T-cell (primary cell): ENCODE measurements at regions not wholly inside any gene's neighbourhood (a gene's known extent, or its start where the extent isn't known, plus 50 kb on each side); places are given as distances from the start of the nearest gene placed in this dataset.
"Not testable (repeated sequence)": the region's sequence is repeated elsewhere in the genome, so short reads cannot be mapped to it uniquely, and the experiment has no call there.

Source experiments
- ATAC-seq, 4 experiments: fragments of 200-7000 bp in 3 of 4; fragments of 150-1000 bp in 1 of 4; cut with Tn5 transposase; replicated peaks in 1 of 4; 1 replicate in 3 of 4; 2 replicates in 1 of 4; pipeline ENCODE4 v1.10.0; 2021; ENCODE audit warnings: moderate library complexity in 3 of 4, mild to moderate bottlenecking in 2 of 4, moderate number of reproducible peaks in 1 of 4
- CTCF ChIA-PET, 2 donors: fragments of 300-600 bp; sonication (Branson Sonifier 250); formaldehyde crosslinking; loops; one replicate each; lab custom pipeline; 2022; ENCODE audit warnings: antibody characterized with exemption in 2 of 2; lab: Charles Lee
- POLR2A ChIA-PET, 2 donors: fragments of 300-600 bp; sonication (Branson Sonifier 250); formaldehyde crosslinking; loops; one replicate each; lab custom pipeline; 2022; ENCODE audit warnings: antibody characterized with exemption in 2 of 2; lab: Charles Lee
- DNase-seq, 35 experiments: peaks; one replicate each; pipeline versions ENCODE4 v3.0.0 to v3.0.0-alpha.2; 2013 to 2023
- H3K27ac ChIP-seq: one replicate; pipeline ENCODE4 v1.5.1; 2013; ENCODE audit warnings: low read length
- H3K27me3 ChIP-seq, 2 experiments: replicated peaks in 1 of 2; 1 replicate in 1 of 2; 2 replicates in 1 of 2; pipeline versions ENCODE4 v1.6.1 to v1.7.0; 2013; ENCODE audit warnings: low read length in 1 of 2, mixed read lengths in 1 of 2; ENCODE audit not compliant: control insufficient read depth in 2 of 2, insufficient read depth in 2 of 2; ENCODE audit errors: extremely low read depth in 1 of 2
- H3K36me3 ChIP-seq, 2 donors: 1 replicate in 1 of 2; 2 replicates in 1 of 2; pipeline versions ENCODE4 v1.6.1 to v1.7.0; 2013; ENCODE audit warnings: low read length in 1 of 2; ENCODE audit not compliant: control insufficient read depth in 2 of 2, insufficient read depth in 1 of 2; ENCODE audit errors: extremely low read depth in 1 of 2
- H3K4me1 ChIP-seq, 2 experiments: 1 replicate in 1 of 2; 2 replicates in 1 of 2; pipeline versions ENCODE4 v1.6.1 to v1.7.0; 2013; ENCODE audit warnings: low read length in 2 of 2, mixed read lengths in 1 of 2; ENCODE audit not compliant: insufficient read depth in 2 of 2, control insufficient read depth in 1 of 2; ENCODE audit errors: extremely low read depth in 1 of 2
- H3K4me3 ChIP-seq, 2 donors: 1 replicate in 1 of 2; 2 replicates in 1 of 2; pipeline versions ENCODE4 v1.5.1 to v1.7.0; 2013; ENCODE audit warnings: mild to moderate bottlenecking in 2 of 2, low read length in 1 of 2, moderate library complexity in 1 of 2; ENCODE audit not compliant: control insufficient read depth in 1 of 2; ENCODE audit errors: extremely low read depth in 1 of 2
- H3K9me3 ChIP-seq: 2 replicates; pipeline ENCODE4 v1.7.0; 2013
- H3K27ac Mint-ChIP-seq, 2 donors: one replicate each; pipeline ENCODE4 v1.8.0; 2020 to 2021; ENCODE audit warnings: mild to moderate bottlenecking in 2 of 2, mixed read lengths in 2 of 2
- H3K27me3 Mint-ChIP-seq, 2 donors: one replicate each; pipeline ENCODE4 v1.8.0; 2021 to 2022; ENCODE audit warnings: mixed read lengths in 2 of 2
- H3K36me3 Mint-ChIP-seq: one replicate; pipeline ENCODE4 v1.8.0; 2021; ENCODE audit warnings: mixed read lengths
- H3K4me1 Mint-ChIP-seq, 3 donors: one replicate each; pipeline ENCODE4 v1.8.0; 2020 to 2022; ENCODE audit warnings: mixed read lengths in 3 of 3, mild to moderate bottlenecking in 1 of 3
- H3K4me3 Mint-ChIP-seq, 3 donors: one replicate each; pipeline ENCODE4 v1.8.0; 2020 to 2022; ENCODE audit warnings: mild to moderate bottlenecking in 3 of 3, mixed read lengths in 3 of 3, moderate library complexity in 3 of 3
- H3K9me3 Mint-ChIP-seq, 3 donors: one replicate each; pipeline ENCODE4 v1.8.0; 2020 to 2022; ENCODE audit warnings: mixed read lengths in 3 of 3
- WGBS: methylation state at CpG from one replicate; pipeline ENCODE4 v1.1.5; 2013; ENCODE audit warnings: missing lambda C conversion rate; ENCODE audit not compliant: insufficient coverage; 5-methylcytosine and 5-hydroxymethylcytosine counted together

- H3K9me3 Mint-ChIP-seq, result peaks cover 5 to 11% (median 11%) of the 10 kb centered on the region in 3 donors
- POLR2A ChIA-PET, result not testable (repeated sequence)
Measured at GRCh38 chr6:57998858-57999619, 681.6 kb downstream of the PRIM2 start.

GRCh38 chr6:58000233-58000632, 682.8 kb downstream of the PRIM2 start:
- H3K36me3 ChIP-seq, H3K4me1 Mint-ChIP-seq, H3K4me3 ChIP-seq, POLR2A ChIA-PET, H3K27ac ChIP-seq, H3K27ac Mint-ChIP-seq, H3K9me3 ChIP-seq, H3K36me3 Mint-ChIP-seq, H3K4me1 ChIP-seq, ATAC-seq, CTCF ChIA-PET, DNase-seq, H3K27me3 ChIP-seq, H3K4me3 Mint-ChIP-seq: not testable (repeated sequence)
- WGBS, result 63% methylated on average over 3 of the region's 6 CpGs
- H3K27me3 Mint-ChIP-seq, result peaks cover 11 to 16% of the 10 kb centered on the region in 2 donors
- peaks cover 6 to 14% (median 11%) of the 10 kb centered on the region in 3 donors for H3K9me3 Mint-ChIP-seq

More at GRCh38 chr6:57998858-57999619, 681.6 kb downstream of the PRIM2 start:
- H3K27ac Mint-ChIP-seq, H3K36me3 ChIP-seq, H3K4me1 Mint-ChIP-seq, H3K9me3 ChIP-seq, H3K4me3 Mint-ChIP-seq, DNase-seq, H3K4me3 ChIP-seq, H3K27me3 ChIP-seq, CTCF ChIA-PET, H3K27ac ChIP-seq, H3K36me3 Mint-ChIP-seq, H3K4me1 ChIP-seq, ATAC-seq: not testable (repeated sequence)
- 70% methylated on average over 2 of the region's 6 CpGs for WGBS
- H3K27me3 Mint-ChIP-seq, result peaks cover 11 to 16% of the 10 kb centered on the region in 2 donors

GRCh38 chr6:58003417-58004167, 686.2 kb downstream of the PRIM2 start:
- H3K4me3 ChIP-seq, H3K36me3 Mint-ChIP-seq, H3K4me1 Mint-ChIP-seq, H3K27me3 ChIP-seq, DNase-seq, H3K9me3 ChIP-seq, H3K27ac ChIP-seq, H3K4me1 ChIP-seq, H3K27ac Mint-ChIP-seq, CTCF ChIA-PET, H3K4me3 Mint-ChIP-seq, ATAC-seq, H3K36me3 ChIP-seq, POLR2A ChIA-PET: not testable (repeated sequence)
- Mint-ChIP-seq H3K9me3 (peaks cover 12 to 16% (median 15%) of the 10 kb centered on the region in 3 donors), H3K27me3 (peaks cover 7 to 11% of the 10 kb centered on the region in 2 donors)

GRCh38 chr6:58007334-58008000, 690.0 kb downstream of the PRIM2 start:
- ATAC-seq, H3K27me3 ChIP-seq, DNase-seq, H3K36me3 Mint-ChIP-seq, H3K27ac ChIP-seq, H3K27ac Mint-ChIP-seq, H3K4me3 ChIP-seq, H3K4me1 ChIP-seq, H3K4me1 Mint-ChIP-seq, H3K4me3 Mint-ChIP-seq, CTCF ChIA-PET, H3K27me3 Mint-ChIP-seq, POLR2A ChIA-PET, H3K36me3 ChIP-seq, H3K9me3 ChIP-seq: not testable (repeated sequence)
- WGBS, result no CpG with 5 or more reads among the region's 4 CpGs
- peaks cover 6 to 15% (median 12%) of the 10 kb centered on the region in 3 donors for H3K9me3 Mint-ChIP-seq

- ATAC-seq, H3K9me3 ChIP-seq, CTCF ChIA-PET, H3K4me3 ChIP-seq, H3K27ac ChIP-seq, H3K27me3 ChIP-seq, H3K36me3 ChIP-seq, H3K27me3 Mint-ChIP-seq, H3K27ac Mint-ChIP-seq, DNase-seq, H3K4me1 ChIP-seq, H3K4me1 Mint-ChIP-seq, POLR2A ChIA-PET, H3K4me3 Mint-ChIP-seq, H3K36me3 Mint-ChIP-seq: not testable (repeated sequence)
- peaks cover 6 to 12% (median 12%) of the 10 kb centered on the region in 3 donors for H3K9me3 Mint-ChIP-seq
Measured at GRCh38 chr6:58008001-58008335, 690.5 kb downstream of the PRIM2 start.

- 71% methylated on average over 2 of the region's 8 CpGs for WGBS
- H3K36me3 Mint-ChIP-seq, CTCF ChIA-PET, H3K27me3 Mint-ChIP-seq, H3K4me3 Mint-ChIP-seq, H3K9me3 ChIP-seq, H3K9me3 Mint-ChIP-seq, H3K27ac Mint-ChIP-seq, H3K27me3 ChIP-seq, H3K4me3 ChIP-seq, H3K4me1 ChIP-seq, H3K4me1 Mint-ChIP-seq, POLR2A ChIA-PET, ATAC-seq, H3K27ac ChIP-seq, H3K36me3 ChIP-seq, DNase-seq: not testable (repeated sequence)
Measured at GRCh38 chr6:58011954-58012600, 694.6 kb downstream of the PRIM2 start.
